Esophagus squamous epithelium (tissue), 4 donors: ENCODE measurements at regions not wholly inside any gene's neighbourhood (a gene's known extent, or its start where the extent isn't known, plus 50 kb on each side); places are given as distances from the start of the nearest gene placed in this dataset.

Experiments used
- POLR2A ChIP-seq, 4 donors: fragments of 450-650 bp; IDR thresholded peaks; one replicate each; pipeline ENCODE4 v1.6.1; 2017; ENCODE audit warnings: antibody characterized with exemption in 4 of 4, mild to moderate bottlenecking in 4 of 4, moderate library complexity in 3 of 4
- TF ChIP-seq, protein P1 (sequence below), 6 experiments: fragments of 450-650 bp in 4 of 6; fragments of 200-600 bp in 2 of 6; sonication (generic) in 2 of 6; IDR thresholded peaks; one replicate each; pipeline ENCODE4 v1.5.1; 2016 to 2019; ENCODE audit warnings: antibody characterized with exemption in 6 of 6, mild to moderate bottlenecking in 4 of 6, moderate library complexity in 4 of 6

- TF ChIP-seq, protein P1, sequence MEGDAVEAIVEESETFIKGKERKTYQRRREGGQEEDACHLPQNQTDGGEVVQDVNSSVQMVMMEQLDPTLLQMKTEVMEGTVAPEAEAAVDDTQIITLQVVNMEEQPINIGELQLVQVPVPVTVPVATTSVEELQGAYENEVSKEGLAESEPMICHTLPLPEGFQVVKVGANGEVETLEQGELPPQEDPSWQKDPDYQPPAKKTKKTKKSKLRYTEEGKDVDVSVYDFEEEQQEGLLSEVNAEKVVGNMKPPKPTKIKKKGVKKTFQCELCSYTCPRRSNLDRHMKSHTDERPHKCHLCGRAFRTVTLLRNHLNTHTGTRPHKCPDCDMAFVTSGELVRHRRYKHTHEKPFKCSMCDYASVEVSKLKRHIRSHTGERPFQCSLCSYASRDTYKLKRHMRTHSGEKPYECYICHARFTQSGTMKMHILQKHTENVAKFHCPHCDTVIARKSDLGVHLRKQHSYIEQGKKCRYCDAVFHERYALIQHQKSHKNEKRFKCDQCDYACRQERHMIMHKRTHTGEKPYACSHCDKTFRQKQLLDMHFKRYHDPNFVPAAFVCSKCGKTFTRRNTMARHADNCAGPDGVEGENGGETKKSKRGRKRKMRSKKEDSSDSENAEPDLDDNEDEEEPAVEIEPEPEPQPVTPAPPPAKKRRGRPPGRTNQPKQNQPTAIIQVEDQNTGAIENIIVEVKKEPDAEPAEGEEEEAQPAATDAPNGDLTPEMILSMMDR (IDR thresholded peaks at IDR 0.05), result no peak
- no peak for TF ChIP-seq POLR2A (IDR thresholded peaks at IDR 0.05)
Measured at GRCh38 chr12:91706466-91706865, 439.2 kb downstream of the BTG1 start.
